ENCODE measurements at regions not wholly inside any gene's neighbourhood (a gene's known extent, or its start where the extent isn't known, plus 50 kb on each side); places are given as distances from the start of the nearest gene placed in this dataset.

DNA sequence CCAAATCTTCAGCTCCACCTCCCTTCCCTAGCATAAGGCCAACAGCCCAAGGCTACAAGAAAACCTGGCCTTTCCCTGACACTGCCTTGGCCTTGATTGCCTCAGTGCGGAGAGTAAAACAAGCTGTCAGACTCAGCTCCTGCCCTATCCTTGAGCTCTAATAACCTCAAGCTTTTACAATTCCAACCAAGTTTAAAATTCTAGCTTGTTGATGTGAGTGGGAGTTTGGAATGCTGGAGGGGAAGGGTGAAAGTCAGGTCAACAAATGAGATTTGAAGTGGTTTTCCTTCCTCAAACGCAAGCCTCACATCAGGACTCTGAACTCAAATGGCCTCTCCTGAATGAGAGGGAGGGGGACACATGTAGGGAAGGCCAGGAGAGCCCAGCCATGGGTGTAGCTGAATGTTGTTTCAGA lies 197.0 kb upstream of the VLDLR start:
- TF ChIP-seq, protein P1, sequence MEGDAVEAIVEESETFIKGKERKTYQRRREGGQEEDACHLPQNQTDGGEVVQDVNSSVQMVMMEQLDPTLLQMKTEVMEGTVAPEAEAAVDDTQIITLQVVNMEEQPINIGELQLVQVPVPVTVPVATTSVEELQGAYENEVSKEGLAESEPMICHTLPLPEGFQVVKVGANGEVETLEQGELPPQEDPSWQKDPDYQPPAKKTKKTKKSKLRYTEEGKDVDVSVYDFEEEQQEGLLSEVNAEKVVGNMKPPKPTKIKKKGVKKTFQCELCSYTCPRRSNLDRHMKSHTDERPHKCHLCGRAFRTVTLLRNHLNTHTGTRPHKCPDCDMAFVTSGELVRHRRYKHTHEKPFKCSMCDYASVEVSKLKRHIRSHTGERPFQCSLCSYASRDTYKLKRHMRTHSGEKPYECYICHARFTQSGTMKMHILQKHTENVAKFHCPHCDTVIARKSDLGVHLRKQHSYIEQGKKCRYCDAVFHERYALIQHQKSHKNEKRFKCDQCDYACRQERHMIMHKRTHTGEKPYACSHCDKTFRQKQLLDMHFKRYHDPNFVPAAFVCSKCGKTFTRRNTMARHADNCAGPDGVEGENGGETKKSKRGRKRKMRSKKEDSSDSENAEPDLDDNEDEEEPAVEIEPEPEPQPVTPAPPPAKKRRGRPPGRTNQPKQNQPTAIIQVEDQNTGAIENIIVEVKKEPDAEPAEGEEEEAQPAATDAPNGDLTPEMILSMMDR (IDR thresholded peaks at IDR 0.05; ENCODE audit: low read depth, low read length), result no peak
- TF ChIP-seq EZH2phosphoT487 (IDR thresholded peaks at IDR 0.05; ENCODE audit: low read depth), result no peak

Data from OCI-LY3 (cell line).